Memory B cell (primary cell): ENCODE measurements at regions not wholly inside any gene's neighbourhood (a gene's known extent, or its start where the extent isn't known, plus 50 kb on each side); places are given as distances from the start of the nearest gene placed in this dataset.

Source experiments
- ATAC-seq: fragments of 150-1000 bp; cut with Tn5 transposase; 2 replicates; pipeline ENCODE4 v1.10.0; 2021; ENCODE audit warnings: low read depth, mild to moderate bottlenecking, moderate library complexity
- DNase-seq, 2 donors: peaks; one replicate each; pipeline ENCODE4 v3.0.0; 2022; ENCODE audit warnings: low spot score in 2 of 2
- H3K27ac Mint-ChIP-seq: one replicate; pipeline ENCODE4 v1.8.0; 2022; ENCODE audit warnings: mild to moderate bottlenecking, moderate library complexity, mixed read lengths
- H3K27me3 Mint-ChIP-seq: one replicate; pipeline ENCODE4 v1.8.0; 2022; ENCODE audit warnings: mixed read lengths
- H3K36me3 Mint-ChIP-seq: one replicate; pipeline ENCODE4 v1.8.0; 2022; ENCODE audit warnings: mild to moderate bottlenecking, mixed read lengths
- H3K4me1 Mint-ChIP-seq: one replicate; pipeline ENCODE4 v1.8.0; 2022; ENCODE audit warnings: mixed read lengths
- H3K4me3 Mint-ChIP-seq: one replicate; pipeline ENCODE4 v1.8.0; 2022; ENCODE audit warnings: mild to moderate bottlenecking, moderate library complexity, mixed read lengths
- H3K9me3 Mint-ChIP-seq: one replicate; pipeline ENCODE4 v1.8.0; 2022; ENCODE audit warnings: mixed read lengths

DNA sequence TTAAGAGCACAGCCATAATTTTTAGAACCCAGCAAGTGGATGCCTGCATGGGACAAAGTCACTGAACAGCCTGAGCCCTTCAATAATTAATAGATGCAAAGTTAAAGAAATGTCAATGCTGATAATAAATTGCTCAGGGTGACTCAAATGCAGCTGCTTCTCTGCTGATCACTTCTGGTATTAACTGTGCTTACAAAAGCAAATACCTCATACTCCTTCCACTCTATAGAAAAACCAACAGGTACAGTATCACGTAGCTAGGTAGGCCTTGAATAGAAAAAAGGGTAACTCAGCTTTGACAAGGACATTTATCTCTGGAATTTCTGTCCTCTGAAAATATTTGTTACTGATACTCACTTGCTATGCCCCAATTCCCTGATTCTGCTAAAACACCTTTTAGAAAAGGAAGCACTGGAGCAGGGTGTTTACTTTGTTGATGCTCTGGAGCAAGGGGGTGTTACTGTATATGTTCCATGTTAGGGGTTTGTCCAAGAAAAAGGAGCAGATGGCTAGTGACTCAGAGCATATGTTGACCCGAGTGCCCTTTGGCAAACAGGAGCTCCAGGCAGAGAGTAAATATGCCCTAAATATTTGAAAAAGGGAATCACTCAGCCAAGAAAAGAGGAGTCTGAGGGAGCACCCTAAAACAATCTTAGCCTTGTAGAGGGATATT is 59.1 kb upstream of the RTN4 start:
- no peak overlapping the region for H3K27ac Mint-ChIP-seq
- H3K27me3 Mint-ChIP-seq: no peaks in the 10 kb centered on the region
- no peak for ATAC-seq
- no peaks in the 10 kb centered on the region for H3K36me3 Mint-ChIP-seq
- no peak overlapping the region for H3K4me3 Mint-ChIP-seq
- H3K4me1 Mint-ChIP-seq: peaks cover 2% of the 10 kb centered on the region
- DNase-seq: no peak
- H3K9me3 Mint-ChIP-seq: no peaks in the 10 kb centered on the region

DNA sequence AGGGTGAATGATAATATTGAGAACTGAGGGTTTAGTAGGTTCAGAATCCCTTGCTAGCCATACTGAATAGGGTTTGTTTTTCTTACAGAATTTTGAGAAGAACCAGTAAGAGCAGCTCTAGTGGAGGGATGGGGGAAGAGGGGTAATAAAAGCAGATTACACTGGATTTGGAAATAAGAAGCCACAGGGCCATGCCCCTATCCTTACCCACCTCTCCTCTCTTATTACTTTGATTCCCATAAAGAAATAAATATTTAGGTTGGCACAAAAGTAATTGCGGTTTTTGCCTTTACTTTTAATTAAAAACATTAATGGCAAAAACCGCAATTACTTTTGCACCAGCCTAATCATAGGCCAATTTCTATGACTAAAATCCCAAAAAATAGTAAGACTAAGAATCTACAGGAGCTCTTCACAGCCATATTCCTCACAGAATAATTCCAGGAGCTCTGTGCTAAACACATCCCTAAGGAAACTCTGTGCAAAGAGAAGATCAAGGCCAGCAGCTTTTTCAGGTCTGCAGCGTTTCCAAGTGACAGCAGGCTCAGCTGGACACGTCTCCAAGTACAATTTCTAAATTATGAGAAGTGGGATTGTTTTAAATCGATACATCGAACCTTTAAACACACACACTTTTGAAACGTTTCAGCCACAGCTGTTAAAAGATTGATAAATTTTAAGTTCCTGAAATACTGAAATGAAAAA is 58.4 kb upstream of the RTN4 start:
- DNase-seq (no peak), ATAC-seq (no peak)
- Mint-ChIP-seq H3K27me3 (no peaks in the 10 kb centered on the region), H3K4me1 (peaks cover 2% of the 10 kb centered on the region), H3K9me3 (no peaks in the 10 kb centered on the region), H3K4me3 (no peak overlapping the region), H3K27ac (no peak overlapping the region), H3K36me3 (no peaks in the 10 kb centered on the region)

GRCh38 chr2:55107436-55107835 is 57.2 kb upstream of the RTN4 start:
- Mint-ChIP-seq H3K4me1 (peaks cover 3% of the 10 kb centered on the region), H3K27ac (no peak overlapping the region), H3K4me3 (no peak overlapping the region), H3K27me3 (no peaks in the 10 kb centered on the region), H3K9me3 (no peaks in the 10 kb centered on the region), H3K36me3 (no peaks in the 10 kb centered on the region)
- DNase-seq (no peak), ATAC-seq (no peak)

DNA sequence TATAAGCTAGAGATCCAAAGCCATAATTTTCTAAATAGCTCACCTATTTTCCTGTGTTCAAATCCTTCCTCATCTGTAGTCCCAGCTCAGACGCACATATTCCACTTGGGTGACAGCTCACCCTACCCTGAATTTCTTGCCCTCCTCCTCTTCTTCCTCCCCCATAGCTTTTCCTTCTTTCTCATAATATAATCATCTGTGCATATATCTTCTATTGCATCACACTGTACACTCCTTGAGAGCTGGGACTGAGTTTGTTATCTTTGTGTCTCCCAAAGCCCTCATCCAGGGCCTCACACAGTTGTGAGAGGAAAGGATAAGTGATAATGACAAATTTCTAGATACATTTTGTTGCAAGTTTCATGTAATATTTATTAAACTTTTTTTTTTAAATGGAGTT is 55.9 kb upstream of the RTN4 start:
- H3K27me3 Mint-ChIP-seq: no peaks in the 10 kb centered on the region
- ATAC-seq: no peak
- no peaks in the 10 kb centered on the region for H3K9me3 Mint-ChIP-seq
- H3K36me3 Mint-ChIP-seq: no peaks in the 10 kb centered on the region
- H3K4me3 Mint-ChIP-seq: no peak overlapping the region
- no peak for DNase-seq
- peaks cover 3% of the 10 kb centered on the region for H3K4me1 Mint-ChIP-seq
- H3K27ac Mint-ChIP-seq: no peak overlapping the region

DNA sequence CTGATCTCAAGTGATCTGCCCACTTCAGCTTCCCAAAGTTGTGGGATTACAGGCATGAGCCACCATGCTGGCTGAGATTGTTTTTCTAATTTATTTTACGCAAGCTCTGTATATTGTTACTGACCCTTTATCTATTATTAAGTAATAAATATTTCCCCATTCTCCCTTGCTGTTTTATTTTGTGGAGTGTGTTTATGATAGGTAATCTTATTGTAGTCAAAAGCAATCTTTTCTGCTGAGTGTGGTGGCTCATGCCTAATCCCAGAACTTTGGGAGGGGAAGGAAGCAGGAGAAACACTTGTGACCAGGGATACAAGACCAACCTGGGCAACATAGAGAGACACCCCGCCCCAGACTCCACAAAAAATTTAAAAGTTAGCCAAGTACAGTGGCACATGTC is 55.2 kb upstream of the RTN4 start:
- no peak overlapping the region for H3K27ac Mint-ChIP-seq
- H3K36me3 Mint-ChIP-seq: no peaks in the 10 kb centered on the region
- peaks cover 3% of the 10 kb centered on the region for H3K4me1 Mint-ChIP-seq
- ATAC-seq: no peak
- H3K4me3 Mint-ChIP-seq: no peak overlapping the region
- no peaks in the 10 kb centered on the region for H3K27me3 Mint-ChIP-seq
- H3K9me3 Mint-ChIP-seq: no peaks in the 10 kb centered on the region
- DNase-seq: no peak

GRCh38 chr2:55103046-55103445 is 52.8 kb upstream of the RTN4 start:
- H3K27ac Mint-ChIP-seq: no peak overlapping the region
- no peak overlapping the region for H3K4me3 Mint-ChIP-seq
- H3K9me3 Mint-ChIP-seq: no peaks in the 10 kb centered on the region
- H3K36me3 Mint-ChIP-seq: no peaks in the 10 kb centered on the region
- peaks cover 3% of the 10 kb centered on the region for H3K4me1 Mint-ChIP-seq
- H3K27me3 Mint-ChIP-seq: no peaks in the 10 kb centered on the region
- peak; percentile 22 for ATAC-seq
- no peak for DNase-seq

DNA sequence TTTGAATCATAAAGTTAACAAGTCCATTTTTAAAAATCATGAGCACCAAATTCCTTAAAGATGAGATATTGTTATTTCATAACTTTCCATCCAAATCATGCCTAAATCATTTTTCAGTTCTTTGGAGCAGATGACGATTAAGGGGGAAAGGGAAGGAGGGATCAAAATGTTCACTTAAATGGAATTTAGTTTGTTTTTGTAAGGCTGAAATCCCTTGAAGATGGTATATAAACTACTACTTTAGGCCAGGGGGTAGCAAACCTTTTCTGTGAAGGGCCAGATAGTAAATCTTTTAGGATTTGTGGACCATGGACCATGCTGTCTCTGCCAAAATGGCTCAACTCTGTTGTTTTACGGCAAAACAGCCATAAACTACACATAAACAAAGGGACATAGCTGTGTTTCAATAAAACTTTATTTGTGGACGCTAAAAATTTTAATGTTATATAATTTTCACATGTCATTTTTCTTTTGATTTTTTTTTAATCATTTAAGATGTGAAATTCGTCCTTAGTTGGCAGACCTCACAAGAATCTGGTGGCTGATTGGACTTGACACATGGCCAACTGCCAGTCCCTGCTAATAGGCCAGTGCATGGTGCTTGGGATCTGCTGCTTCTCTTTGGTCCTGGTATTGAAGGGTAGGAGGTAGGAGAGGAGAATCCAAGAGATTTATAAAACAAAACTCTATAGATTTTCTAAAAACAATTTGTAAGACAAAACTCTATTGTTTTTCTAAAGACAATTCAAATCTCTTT is 52.0 kb upstream of the RTN4 start:
- Mint-ChIP-seq H3K27me3 (no peaks in the 10 kb centered on the region), H3K4me3 (no peak overlapping the region), H3K36me3 (no peaks in the 10 kb centered on the region), H3K9me3 (no peaks in the 10 kb centered on the region), H3K4me1 (peaks cover 3% of the 10 kb centered on the region), H3K27ac (no peak overlapping the region)
- ATAC-seq (no peak), DNase-seq (no peak)

GRCh38 chr2:55101466-55101865 is 51.2 kb upstream of the RTN4 start:
- H3K9me3 Mint-ChIP-seq: no peaks in the 10 kb centered on the region
- no peak overlapping the region for H3K4me3 Mint-ChIP-seq
- ATAC-seq (no peak), DNase-seq (no peak)
- H3K27ac Mint-ChIP-seq: no peak overlapping the region
- H3K27me3 Mint-ChIP-seq: no peaks in the 10 kb centered on the region
- peaks cover 3% of the 10 kb centered on the region for H3K4me1 Mint-ChIP-seq
- no peaks in the 10 kb centered on the region for H3K36me3 Mint-ChIP-seq

- Mint-ChIP-seq H3K27ac (no peak overlapping the region), H3K4me1 (peaks cover 3% of the 10 kb centered on the region), H3K27me3 (no peaks in the 10 kb centered on the region), H3K36me3 (no peaks in the 10 kb centered on the region), H3K4me3 (no peak overlapping the region), H3K9me3 (no peaks in the 10 kb centered on the region)
- ATAC-seq (no peak), DNase-seq (no peak)
Observed at GRCh38 chr2:55099878-55100820, 49.9 kb upstream of the RTN4 start.
